HL-60/S4 treated with retinoic acid at 250 ng/mL for 4 days and 3 days (cell line): ENCODE measurements at regions not wholly inside any gene's neighbourhood (a gene's known extent, or its start where the extent isn't known, plus 50 kb on each side); places are given as distances from the start of the nearest gene placed in this dataset.
"Not testable (repeated sequence)": the region's sequence is repeated elsewhere in the genome, so short reads cannot be mapped to it uniquely, and the experiment has no call there.

ENCODE experiments used
- in situ Hi-C: fragments of 300-500 bp; cut with MboI; formaldehyde crosslinking; loops from 2 replicates; pipeline ENCODE4 v1.7.0; 2022; ENCODE audit warnings: low sequenced_read_pairs

DNA sequence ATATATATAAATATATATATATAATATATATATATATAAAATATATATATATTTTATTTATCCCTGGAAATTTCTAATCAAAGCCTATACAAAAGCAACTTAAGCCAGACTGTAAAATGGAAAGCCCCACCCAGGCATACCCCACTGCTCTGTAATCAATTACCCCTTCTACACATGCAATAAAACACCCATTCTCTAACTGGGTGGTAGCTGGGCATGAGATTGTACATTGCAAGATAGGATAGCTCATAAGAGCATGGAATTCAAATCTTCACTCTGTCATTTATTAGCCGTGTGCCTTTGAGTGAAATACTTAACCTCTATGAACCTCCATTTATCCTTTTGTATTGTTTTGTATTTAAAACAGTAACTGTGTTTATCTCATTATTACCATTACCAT is 405.3 kb upstream of the SLC30A5 start:
- in situ Hi-C loops: no loop called here

DNA sequence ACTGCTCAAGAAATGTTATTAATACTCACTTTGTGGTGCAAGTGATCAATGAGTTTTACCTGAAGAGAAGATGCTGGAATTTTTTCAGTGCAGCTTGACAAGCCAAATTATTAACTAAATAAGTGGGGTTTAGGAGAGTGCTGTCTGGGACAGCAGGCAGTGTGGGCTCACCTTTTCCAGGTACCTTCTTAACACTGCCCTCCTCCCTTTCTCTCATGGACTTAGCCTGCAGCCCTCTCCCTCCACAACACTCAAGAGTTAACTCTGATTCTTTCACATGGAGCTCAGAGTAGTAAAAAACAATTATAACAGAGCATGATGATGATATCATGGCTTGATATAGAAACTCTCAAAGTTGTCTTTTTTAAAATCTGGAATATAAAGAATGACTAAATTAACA is 404.8 kb upstream of the SLC30A5 start:
- in situ Hi-C loops: no loop called here

DNA sequence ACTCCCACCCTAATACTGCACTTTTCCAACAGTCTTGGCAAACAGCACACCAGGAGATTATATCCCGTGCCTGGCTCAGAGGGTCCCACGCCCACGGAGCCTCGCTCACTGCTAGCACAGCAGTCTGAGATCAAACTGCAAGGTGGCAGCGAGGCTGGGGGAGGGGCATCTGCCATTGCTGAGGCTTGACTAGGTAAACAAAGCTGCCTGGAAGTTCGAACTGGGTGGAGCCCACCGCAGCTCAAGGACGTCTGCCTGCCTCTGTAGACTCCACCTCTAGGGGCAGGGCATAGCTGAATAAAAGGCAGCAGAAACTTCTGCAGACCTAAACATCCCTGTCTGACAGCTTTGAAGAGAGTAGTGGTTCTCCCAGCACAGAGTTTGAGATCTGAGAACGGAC is 401.9 kb upstream of the SLC30A5 start:
- in situ Hi-C loops: not testable (repeated sequence)

DNA sequence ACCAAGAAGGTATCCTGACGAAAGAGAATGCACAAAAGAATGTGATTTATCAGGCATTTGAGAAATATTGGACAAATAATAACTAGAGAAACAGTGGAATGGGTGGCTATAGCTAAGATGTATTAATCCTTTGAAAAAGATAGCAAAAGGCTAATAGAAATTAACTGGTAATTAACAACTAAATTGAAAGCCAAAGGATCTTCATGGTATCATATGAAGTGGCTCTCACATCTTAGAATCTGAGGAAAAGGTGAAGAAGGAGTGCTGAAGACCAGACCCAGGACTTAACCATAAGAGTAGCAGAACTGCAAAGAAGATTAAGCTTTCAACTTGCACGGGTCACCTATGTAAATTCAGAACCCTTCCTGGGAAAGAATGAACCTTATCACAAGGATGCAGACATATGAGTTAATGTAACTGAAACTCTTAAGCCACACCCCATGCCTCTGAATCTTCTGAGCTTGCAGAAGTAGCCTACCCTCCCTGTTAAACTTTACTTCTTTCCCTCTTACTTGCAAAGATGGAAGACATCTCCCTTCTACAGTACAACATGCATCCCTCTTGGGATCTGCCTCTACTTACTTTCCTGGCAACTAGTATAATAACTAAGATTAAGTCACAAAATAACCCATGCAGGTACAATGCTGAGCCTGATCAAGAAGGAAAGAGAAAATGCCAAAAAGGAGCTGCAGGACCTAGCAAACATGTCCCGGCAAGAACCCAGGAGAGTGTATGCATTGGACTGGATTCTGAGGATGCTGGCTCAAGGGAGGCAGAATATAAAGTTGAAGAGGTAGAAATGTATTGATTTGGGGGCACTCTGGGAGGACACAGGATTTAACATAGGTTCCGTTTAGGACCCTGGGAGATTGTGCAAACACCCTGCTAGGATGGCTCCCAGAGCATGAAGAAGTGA is 395.5 kb upstream of the SLC30A5 start:
- in situ Hi-C loops: no loop called here

DNA sequence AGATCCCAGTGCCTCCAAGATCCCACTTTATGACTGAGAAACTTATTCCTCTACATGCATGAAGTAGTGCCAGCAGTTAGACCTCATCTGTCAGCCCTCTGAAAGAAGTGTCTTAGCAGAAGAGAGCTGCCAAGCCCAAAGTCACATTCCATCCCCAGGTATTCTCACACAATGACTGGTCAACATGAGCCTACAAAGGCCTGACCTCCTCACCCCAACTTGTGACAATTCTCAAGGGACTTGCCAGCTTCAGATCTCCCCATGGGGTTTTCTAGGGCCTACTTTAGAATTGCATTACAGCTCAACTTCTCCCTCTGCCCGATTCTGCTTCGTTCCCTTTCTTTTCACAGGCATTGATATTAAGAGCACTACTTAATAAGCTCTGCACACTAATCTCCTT is 393.8 kb upstream of the SLC30A5 start:
- in situ Hi-C loops: no loop called here

DNA sequence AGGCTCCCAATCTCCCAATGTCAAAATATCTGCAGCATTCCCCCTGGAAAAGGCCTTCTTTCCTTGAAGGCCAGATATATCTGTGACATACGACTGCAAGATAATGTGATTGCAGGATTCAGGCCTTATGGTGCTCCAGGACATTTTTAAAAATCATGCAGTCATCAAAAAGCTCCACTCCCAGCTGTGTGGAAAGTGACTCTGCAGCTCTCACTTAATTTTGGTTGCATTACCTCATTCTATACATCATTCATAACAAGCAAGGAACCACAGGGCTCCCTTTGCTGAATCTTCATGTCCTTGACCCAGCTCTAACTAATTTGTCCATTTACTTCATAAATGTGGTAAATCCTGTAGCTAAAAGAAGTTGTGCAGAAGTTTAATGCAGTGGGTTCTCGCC is 386.2 kb upstream of the SLC30A5 start:
- in situ Hi-C loops: no loop called here

DNA sequence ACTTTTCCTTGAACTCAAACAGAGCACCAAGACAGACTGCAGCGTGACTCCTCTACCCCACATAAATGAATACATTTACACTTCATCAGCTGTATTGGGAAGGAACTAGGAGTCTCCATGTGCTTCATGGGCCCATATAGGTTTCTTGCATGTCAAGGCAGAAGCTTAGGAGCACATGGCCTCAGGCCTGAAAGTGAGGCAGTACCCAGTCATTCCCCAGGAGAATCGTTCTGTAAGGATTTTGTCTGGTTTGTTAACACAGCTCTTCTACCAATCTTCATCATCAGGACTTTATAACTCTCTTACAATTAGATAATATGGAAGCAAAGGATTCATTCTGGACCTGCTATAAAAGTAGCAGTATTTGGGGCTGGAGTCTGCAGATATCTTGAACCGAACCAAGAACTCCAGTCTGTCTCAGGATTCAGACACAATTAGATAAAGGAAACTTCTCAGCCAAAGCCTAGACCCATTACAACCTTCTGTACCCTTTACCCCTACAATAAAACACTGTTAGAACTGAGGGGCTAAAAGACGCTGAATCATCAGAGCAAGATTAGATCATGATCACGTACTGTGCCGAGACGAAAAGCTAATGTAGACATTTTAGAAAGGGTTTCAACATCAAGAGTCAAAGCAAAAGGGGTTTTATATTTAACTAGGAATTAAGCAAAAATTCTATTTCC is 385.5 kb upstream of the SLC30A5 start:
- in situ Hi-C loops: no loop called here

DNA sequence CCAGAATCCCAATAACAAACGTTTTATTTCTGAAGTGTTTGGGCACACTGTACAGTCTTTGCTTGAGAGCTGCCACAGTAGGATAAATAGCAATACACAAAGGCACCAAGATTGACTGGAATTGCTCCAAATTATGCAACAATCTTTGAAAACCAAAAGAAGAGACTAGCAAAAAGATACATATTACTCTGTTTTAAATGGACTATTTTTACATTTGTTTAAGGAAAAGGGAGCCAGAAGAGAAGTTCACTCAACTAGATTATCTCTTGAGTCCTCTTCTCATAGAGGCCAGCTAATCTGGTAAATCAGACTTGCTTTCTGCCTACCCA is 385.0 kb upstream of the SLC30A5 start:
- in situ Hi-C loops: no loop called here

DNA sequence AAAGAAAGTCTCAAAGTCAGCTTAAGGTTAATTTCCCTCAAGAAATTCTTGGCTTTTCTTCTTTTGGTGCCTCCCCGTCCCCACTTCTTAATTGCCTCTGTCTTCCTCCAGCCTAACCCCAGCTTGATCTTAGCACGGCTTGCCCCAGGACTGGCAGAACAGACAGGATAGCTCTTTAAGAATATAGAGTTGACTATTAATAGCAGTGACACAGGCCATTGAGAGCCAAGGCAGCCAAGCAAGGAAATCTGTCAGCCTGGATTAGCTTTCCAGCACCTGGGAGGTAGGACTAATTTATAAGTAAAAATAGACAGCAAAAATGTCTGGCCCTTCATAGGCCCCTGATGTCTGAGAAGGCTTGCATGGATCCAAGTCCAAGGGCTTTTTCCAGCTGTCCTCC is 384.6 kb upstream of the SLC30A5 start:
- in situ Hi-C loops: no loop called here

DNA sequence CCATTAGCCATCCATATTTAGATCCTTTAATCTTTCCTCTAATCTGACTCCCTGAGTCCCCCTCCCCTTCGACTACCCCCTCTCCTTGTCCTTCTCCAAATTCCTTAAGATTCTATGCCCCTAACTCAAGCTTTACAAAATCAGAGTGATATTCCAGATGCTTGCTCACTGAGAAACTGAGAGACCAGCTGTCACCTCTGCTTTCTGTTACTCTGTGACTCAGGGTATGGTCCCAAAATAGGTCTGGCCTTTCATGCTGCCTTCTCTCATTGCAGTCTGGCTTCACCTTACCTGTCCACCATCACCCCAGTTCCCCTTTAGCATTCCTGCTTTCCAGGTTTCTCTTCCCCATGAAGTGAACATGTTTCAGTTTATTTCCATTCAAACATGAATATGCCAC is 383.3 kb upstream of the SLC30A5 start:
- in situ Hi-C loops: no loop called here

DNA sequence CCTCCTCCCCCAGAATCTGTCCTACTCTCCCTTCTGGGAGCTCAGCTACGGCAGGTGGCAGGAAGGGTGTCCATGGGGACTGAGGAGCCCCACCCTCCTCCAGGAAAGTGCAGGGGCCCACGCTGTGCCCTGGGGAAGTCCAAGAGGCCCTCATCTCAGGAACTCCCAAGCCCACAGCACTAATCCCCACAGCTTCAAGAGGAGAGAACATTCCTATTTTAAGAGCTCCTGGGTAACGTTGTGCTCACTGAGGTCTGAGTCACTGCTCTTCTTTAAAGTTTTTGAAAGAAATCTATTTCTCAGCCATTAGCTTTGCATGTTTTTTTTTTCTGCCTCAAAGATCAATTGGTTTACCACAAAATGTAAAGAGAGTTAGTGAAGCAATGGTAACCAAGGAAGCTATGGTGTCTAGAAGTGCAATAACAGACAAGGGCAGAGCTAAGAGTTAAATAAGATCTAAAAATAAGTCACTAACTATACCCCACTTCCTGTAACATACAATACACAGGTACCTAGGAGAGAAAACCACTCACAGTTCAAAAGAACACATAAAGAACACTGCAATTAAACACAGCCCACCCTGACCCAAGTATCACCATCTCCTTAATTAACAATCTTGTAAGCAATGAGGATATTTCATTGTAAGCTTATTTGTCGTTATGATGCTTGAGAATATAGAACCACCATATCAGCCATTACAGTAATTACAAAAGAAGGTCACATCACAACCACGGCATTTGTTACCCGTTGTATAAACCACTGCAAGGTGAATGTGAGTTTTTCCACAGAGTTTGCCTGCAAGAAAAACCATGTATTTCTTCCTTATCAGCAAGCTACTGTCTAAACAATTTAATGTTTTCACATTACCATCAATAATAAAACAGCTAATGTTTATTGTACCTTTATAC is 382.3 kb upstream of the SLC30A5 start:
- in situ Hi-C loops: no loop called here

DNA sequence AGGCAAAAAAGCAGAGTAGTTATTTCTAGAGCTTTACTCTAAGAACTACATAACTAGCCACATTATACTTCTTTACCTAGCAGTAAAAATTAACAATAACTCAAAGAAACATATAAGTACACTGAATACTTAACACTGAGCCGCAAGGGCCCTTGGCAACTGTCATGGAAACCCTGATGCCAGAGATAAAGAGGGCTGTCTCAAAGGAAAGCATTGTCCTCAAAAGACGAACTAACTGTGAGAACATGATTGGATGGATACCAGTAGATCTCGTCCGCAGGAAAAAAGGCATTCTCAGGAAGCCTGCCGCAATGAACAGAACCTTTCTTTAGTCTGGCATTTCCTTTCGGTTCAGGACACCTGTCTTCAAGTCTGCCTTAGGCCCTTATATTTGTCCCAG is 379.0 kb upstream of the SLC30A5 start:
- in situ Hi-C loops: no loop called here

DNA sequence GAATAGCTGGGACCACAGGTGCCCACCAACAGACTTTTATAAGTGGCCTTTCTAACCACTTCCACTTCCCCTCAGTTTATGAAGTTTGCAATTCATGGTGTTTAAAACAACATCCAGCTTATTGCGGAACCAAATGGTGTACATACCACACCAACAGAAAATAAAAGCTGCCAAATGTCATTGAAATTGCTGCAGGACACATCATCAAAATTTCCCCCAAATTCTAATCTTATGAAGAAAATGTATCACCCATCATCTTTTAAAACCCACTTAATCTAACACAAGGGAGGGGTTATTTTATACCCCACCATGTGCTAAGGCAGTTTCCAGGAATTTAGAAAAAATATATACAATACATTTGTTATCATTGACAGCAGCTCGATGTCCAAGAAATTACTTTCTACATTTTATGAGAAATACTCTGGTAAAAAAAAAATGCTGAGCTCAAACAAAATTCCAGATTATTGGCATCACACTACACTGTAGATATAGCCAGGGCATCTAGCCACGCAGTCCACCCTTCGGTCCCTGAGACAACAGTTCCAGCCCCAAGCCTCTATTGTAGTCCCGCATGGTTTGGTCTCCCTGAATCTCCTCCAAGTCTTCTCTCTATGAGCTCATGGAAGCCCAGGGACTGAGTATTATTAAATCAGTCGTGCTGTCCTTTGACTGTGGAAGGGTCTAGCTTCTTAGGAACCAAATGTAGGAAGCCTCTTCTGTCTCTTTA is 372.8 kb upstream of the SLC30A5 start:
- in situ Hi-C loops: no loop called here

DNA sequence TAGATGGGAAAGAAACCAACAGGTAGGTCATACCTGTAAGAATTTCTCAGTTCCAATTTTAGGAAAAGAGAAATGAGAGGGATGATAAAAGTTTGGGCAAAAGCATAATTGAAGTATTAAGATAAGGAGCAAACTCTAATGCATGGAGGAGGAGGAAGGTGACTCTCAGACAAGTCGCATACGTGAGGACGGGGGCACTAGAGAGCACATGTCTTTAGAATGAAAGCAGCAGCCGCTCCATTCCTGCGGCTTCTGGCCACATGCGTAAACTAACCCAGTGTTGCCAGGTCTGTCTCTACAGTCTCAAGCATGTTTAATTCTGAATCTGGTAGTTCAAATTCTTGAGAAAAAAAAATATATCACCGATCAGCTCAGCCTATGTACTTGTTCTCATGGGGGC is 371.5 kb upstream of the SLC30A5 start:
- in situ Hi-C loops: no loop called here

DNA sequence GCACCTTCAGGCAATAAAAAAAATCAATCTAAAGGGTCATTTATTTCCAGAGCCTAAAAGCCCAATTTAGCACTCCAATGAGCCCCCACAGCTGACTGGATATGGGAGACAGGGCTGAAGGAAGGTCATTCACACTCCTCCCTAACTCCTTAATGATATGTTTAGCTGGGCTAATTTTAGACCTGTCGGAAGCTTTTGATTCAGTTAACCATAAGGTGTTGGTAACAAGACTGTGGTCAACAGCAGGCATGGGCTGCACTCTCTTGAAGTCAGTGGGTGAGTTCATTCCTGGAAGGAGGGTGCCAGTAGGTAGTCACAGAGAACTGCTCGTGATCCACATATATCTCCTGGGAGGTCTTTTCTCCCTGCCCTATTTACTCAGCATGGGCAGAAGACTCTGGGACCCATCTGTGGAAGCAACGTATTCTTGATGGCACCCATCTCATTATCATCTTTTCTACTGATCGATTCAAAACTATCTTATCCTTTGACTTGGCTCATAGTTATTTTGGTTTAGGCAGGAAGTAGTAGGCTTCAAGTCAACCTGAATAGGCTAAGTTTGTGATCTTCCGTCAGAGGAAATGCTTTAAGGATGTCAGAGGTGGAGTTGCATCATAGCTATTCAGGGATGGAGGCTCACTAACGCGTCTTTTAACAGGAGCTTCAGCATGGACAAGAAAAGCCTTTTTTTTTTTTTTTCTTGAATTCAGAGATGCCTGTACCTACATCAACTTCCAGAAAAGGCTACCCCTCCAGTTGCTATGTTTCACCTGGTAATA is 367.7 kb upstream of the SLC30A5 start:
- in situ Hi-C loops: no loop called here

DNA sequence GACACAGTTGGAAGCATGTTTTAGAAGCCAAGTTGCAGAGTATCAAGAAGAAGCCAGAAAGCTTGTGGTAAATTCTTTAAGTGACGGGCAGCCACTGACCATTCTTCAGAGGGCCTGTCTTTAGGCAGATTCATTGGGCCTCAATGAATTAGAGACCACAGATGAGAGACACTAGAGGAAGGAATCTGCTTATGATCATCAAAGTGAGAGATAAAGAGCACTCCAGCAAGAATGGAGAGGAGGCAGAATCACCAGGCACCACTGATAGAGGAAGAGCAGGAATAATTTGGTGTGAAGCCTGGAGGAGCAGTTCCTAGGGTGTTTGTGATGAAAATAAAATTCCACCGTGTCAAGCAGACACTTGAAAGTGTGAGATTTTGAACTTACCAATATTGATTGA is 365.9 kb upstream of the SLC30A5 start:
- in situ Hi-C loops: no loop called here

DNA sequence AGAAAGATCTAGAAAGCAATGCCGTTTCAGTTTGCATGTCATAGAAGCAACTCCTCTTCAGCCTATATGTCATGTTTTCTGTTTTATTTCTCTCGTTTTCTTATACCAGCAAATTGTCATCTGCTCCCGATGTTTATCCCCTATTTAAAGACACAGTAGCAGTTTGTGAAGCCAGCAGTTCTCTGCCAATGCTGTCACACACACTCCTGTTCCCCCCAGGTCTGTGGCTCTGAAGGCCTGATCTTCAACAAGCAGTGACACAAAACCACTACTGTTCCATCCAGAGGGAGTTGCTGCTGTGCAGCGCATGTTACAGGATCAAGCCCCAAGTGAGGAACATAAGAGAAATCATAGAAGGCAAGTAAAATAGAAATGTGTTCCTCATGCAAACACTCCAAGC is 364.1 kb upstream of the SLC30A5 start:
- in situ Hi-C loops: no loop called here

DNA sequence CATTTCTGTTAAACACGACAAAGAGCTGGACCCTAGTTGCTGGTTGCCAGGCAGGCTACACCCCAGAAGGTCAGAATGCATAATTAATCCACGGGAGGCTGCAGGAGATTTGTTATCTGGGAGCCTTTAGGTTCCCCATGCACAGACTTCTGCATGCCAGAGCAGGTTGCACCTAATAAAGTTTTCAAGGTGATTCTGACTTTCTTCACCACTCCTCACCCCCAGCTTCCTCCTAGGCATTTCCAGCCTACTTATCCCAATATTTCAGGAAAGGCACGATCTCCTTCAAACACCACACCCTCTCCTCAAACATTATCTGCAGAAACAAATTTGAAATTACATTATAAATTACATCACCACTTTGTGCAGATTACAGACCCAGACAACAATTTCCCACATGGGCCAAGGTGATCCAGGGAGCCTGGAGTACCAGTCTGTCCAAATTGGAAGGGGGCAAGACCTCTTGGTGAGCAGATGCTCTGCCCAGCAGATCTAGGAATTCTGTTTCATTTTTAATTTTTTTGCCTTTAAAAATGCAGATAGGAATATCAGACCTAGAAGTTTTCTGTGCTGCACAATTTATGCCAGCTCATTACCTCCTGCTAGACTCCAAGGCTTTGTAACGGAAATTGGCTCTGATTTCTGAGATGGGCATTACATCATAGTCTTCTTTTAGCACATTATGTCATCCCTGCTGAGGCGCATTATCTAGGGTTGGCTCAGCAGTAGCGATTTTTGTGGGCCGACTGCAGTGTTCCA is 363.4 kb upstream of the SLC30A5 start:
- in situ Hi-C loops: no loop called here

DNA sequence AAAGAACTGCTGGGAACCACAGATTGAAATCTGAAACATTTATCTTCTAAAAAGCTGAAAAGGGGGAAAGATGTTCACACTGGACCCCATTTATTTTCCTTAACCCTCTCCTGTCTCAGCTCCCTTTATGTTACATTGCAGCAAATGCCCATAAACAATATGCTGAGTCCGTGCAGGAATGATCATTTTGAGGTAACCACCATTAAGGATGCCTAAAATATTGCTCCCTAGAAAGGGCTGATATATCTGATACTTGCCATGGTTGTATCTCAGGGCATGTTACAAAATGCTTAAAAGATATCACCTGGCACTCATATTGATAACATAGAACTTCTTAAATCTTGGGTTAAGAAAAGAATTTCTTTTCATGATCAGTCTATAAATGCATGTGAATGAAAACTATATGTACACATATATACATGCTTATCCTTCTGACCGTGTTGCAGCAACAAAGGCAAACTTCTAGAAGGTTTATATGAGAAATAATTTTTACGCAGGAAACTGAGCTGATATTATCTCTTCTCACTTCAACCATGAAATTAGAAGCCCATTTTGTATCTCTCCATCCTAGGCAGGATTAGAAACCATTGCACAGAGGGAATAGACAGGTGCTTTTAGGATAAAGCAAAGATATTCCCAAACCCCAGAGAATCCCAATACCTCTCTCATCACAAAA is 362.7 kb upstream of the SLC30A5 start:
- in situ Hi-C loops: no loop called here
